ENCODE measurements at regions not wholly inside any gene's neighbourhood (a gene's known extent, or its start where the extent isn't known, plus 50 kb on each side); places are given as distances from the start of the nearest gene placed in this dataset.

DNA sequence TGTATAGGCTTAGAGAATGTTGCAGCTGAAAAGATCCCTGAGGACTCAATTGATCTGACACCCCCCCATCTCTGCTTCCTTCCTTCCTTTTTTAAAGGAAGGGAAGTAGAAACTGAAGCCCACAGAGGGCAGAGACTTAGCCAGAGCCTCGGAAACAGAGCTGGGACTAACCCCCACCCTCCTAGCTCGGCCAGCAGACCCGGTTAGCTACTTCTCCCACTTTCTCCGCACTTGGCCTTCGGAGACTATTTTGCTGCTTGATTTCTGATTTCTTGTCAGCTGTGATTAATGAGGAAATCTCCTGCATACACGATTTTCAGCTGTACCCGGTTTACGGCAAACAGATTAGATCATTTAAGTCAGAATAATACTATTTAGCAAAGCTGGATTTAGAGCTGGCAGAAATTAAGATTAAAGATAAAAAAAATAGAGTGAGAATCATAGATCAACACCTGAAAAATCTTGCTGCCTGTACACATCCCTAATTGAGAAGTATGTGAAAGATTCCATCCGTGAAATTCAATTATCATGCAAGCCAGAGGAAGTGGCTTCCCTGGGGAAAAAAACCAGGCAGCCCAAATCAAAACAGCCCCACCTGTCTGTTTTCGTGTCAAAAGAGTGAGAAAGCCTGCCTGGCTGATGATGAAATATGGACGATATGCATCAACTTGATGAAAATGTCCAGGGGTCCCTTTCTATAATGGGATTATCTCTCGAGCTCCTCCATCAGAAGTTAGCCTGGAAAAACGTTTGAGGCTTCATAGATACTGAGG lies 159.5 kb upstream of the SHB start:
- DNase-seq (ENCODE audit: low read depth in 2 of 2), result no peak

DNA sequence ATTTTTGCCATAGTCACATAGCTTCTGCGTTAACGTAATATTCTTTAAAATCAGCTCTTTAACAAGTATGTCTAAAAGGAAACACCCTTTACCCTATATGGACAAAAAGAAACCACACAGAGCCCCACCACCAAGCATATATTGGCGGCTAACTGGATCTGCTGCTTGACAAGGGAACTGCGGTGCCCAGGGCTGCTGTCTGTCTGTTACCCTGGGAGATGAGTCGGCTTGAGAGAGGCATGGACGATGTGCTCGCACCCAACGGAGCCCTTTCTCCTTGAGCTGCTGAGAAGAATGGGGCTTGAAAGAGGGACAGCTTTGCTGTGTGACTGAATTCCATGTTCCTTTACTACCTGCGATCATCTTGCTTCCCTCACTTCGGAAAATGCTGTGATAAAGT lies 158.6 kb upstream of the SHB start:
- DNase-seq (ENCODE audit: low read depth in 2 of 2), result no peak

DNA sequence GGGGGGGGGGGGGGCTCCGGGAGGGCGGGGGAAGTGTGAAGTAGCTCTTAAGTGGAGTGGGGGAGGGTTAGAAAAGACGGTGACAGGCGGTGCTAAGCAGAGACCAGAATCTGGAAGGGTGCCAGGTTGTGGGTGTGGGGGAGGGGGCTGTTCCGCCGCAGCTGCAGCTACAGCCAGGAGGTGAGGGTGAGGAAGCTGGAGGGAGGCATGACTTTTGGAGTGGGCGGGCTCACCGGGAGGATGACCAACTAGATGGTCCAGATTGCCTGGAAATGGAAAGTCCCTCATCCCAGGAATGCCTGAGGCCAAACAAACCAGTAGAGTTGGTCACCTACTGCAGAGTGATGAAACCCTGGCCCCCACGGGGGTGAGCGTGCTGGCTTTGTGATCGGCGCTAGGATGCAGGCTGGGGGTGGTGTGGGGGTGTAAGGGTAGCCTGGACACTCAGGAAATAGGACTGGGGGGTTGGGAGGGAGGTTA lies 158.1 kb upstream of the SHB start:
- DNase-seq (ENCODE audit: low read depth in 2 of 2), result peak; percentile 62 to 86

DNA sequence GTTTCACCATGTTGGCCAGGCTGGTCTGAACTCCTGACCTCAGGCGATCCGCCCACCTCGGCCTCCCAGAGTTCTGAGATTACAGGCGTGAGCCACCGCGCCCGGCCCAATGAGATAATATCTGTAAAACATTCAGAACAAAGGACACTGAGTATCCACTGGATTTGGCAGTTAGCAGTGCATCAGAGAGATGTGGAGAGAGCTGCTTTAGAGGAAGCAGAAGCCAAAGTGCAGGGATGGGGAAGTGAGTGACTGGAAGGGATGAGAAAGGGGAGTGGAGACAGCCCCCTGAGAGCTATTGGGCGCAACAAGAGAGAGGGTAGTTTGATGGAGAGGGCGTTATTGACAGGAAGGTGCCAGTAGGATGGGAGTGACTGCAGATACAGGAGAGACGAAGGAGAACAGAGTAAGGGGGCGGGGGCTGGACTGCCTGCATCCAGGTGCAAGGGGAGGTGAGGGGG lies 157.5 kb upstream of the SHB start:
- peak; percentile 18 to 40 for DNase-seq (ENCODE audit: low read depth in 2 of 2)

DNA sequence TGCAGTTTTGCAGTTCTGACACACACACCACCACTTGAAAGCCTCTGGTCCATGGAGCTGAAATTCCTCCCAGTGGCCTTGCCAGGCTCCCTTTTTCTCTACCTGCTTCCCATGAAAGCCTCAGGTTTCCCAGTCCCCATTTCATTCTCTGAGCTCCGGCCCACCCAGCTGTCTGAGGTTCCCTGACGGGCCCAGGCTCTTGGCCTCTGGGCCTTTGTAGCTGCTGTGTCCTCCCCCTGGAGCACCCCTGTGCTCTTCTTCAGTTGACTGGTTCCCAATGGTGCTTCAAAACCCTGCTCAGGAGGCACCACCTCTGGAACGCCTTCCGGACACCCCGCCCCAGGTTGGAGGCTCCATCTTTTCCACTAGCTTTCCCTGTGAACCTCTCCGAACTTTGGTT lies 155.9 kb upstream of the SHB start:
- DNase-seq (ENCODE audit: low read depth in 2 of 2), result no peak

DNA sequence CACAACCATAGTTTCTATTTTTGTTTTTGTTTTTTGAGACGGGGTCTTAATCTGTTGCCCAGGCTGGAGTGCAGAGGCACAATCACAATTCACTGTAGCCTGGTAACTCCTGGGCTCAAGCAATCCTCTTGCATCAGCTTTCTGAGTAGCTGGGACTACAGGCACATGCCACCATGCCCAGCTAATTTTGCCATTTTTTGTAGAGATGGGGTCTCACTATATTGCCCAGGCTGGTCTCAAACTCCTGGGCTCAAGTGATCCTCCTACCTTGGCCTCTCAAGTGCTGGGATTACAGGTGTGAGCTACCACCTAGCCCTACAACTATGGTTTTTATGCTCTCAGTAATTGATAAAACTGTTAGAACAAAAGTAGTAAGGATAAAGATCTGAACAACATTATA lies 147.5 kb upstream of the SHB start:
- no peak for DNase-seq (ENCODE audit: low read depth in 2 of 2)

DNA sequence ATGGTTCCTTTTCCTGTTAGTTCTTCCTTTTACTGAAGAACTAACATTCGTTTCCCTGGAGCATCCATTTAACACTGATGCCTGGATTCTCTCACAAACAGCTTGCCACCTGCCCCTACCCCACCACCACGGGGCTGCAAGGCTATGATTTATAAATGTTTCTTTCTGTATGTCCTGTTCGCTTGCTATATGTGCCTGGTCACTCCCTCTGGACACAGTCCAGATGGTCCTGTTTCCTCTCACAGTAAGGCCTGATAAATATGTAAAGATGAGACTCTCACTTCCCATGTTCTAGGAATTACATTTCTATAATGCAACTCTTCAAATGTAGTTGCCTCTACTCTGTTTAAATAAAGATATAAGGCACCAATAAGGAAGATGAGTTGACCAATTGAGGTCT lies 146.4 kb upstream of the SHB start:
- peak; percentile 5 to 7 for DNase-seq (ENCODE audit: low read depth in 2 of 2)

DNA sequence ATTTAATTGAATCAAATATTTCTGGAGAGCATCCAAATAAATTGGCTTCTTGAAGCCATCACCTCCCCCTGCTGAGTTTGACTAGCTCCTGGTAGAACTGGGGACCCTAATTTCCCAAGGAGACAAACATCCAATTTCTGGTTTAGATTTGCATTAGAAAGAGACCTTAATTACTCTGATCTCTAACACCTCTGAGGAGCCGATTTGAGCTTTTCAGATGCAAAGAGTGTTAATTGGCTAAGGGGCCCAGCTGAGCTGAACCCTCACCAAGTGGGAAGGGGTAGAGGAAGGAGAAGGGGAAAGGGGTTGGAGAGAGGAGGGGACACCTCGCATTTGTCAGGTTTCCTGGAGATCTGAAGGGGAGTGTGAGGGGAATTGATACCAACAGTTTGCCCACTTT lies 145.4 kb upstream of the SHB start:
- no peak for DNase-seq (ENCODE audit: low read depth in 2 of 2)

DNA sequence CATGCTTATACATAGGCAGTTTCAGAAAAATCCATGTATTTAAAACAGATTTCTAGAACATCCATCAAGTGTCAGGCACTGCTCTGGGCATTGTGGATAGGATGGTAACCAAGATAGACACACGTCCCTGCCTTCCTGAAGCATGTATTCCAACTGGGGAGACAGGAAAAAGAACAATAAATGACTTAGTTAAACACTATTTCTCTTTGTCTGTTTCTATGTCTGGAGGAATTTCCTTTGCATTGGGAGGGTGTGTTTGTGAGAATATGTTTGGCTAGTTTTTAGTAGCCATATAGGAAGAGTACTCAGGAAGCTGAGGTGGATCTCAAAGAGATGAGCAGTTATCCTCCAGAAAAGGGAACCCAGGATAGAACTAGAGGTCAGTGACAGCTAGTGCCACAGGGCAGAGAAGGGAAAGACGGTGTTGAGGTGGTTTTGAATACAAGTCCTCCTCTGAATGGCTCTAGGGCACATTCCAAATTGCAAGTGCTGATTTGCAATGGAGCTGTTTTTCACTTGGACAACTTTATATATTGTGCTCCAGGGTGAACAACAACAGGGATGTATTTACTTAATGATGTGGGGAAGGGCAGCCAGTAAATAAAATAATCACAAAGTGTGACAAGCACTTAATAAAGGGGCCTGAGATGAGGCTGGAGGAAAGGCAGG lies 144.7 kb upstream of the SHB start:
- peak in 1 of 2 donors; percentile 68 for DNase-seq (ENCODE audit: low read depth in 2 of 2)

DNA sequence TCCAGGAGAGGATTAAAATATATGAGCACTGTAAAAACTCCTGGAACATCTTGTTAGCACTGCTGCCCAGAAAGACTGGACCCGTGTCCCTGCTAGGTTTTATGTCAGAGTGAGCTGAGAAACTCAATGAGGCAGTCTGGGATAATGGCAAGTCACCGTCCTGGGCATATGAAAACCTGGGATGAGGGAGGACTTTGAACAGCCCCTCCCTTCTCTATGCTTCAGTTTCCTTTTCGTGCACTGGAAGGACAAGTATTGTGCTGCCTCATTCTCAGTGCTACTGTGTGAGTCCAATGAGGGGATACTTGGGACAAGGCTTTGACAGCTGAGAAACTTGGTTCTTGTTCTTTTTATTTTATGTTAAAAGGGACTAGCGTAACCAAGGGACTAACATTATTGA lies 143.0 kb upstream of the SHB start:
- peak in 1 of 2 donors; percentile 5 for DNase-seq (ENCODE audit: low read depth in 2 of 2)

DNA sequence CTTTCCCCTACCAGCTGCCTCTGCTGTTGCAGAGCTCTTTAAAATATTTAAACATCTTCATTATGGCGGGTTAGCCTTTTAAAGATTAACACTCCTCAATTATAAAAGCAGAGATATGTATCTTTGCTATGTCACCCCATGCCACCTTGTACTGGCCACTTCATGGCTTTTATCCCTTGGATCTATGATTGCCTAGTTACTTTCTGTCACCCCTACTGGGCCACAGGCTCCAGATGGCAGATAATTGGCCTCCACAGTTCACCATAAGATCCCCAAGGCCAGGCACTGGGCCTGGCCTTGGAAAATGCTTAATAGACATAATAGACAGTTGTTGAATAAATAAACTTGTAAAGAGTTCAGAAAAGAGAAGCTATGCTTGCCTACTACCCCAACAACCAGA lies 142.0 kb upstream of the SHB start:
- no peak for DNase-seq (ENCODE audit: low read depth in 2 of 2)

DNA sequence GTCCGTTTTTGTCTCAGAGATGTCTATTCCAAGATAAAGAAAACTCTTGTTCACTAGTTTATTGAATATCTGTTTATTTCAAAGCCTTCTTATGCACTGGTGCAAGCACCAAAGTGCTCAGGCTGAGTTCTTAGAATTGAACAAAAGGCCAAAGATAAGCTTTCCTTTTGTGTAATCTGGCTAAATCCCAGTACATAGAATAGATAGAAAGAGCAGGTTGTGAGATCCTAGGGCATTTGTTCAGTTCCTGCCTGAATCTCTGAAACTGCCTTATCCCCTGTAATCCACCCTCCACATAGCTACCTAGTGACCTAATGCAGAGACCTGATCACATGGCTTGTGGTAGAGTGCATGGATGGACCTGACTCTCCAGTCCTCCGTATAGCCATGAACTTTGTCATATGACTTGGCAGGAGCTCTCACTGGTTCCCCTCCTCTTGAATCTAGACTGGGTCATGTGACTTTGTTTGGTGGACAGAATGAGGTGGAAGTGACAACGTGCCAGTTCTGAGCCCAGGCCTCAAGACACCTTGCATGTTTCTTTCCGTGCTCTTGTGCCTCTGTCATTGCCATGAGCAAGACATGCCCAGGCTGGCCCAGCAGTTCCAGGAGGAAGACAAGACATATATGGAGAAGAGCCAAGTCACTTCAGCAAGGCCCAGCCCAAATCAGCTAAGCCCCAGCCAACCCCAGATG lies 139.3 kb upstream of the SHB start:
- DNase-seq (ENCODE audit: low read depth in 2 of 2), result no peak

DNA sequence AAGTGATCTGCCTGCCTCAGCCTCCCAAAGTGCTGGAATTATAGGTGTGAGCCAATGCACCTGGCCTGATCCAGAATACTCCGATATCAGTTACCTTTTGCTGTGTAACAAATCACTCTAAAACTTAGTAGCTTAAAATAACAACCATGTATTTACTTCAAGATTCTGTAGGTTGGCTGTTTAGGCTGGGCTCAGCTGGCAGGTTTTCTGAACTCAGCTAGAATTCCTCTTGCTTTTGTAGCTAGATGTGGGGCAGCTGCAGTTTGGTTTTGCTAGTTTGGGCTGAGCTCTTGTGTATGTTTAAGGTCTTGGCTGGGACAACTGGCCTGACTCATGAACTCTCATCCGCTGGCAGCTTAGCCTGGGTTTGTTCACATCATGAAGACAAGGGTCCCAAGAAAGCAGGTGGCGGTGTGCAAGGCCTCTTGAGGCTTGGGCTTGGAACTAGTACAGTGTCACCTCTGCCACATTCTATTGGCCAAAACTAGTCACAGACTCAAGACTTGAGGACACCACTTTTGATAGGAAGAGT lies 138.3 kb upstream of the SHB start:
- DNase-seq (ENCODE audit: low read depth in 2 of 2), result no peak

DNA sequence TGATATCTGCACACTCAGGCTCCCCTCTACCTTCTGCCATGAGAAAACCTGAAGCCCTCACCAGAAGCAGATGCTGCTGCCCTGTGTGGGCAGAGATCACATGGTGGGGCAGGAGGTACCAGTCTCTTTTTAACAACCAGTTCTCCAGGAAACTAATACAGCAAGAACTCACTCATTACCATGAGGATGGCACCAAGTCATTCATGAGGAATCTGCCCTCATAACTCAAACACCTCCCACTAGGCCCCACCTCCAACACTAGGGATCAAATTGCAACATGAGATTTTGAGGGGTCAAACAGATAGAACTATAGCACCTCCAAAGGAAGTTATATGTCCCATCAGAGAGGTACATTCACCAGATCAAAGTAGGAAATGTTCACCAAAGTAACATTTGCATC lies 136.3 kb upstream of the SHB start:
- DNase-seq (ENCODE audit: low read depth in 2 of 2), result no peak

DNA sequence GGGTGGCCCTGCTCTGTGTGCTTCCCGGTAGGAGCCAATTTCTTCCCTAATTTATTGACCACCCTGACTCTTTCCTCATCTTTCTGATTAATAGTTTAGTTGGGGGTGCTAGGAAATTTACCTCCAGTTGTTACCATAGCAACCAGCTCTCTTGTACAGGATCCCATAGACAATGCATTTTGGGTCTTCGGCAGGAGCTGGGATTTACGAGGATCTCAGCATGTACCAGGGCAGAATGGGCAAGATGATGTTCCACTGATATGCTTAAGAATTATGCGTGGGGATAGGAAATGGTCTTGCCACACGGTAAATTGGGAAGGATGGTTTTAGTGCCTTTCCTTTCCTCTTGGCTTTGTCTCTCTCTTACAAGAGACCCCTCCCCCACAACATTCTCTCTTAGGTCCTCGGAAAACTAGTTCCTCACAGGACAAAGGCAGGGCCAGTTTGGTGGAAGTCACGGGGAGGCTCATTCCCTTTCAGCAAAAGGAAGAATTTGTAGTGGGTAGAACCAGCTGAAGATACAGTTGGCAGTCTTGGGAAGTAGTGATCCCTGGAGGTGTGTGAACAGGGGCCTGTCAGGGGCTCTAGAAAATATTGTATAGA lies 133.4 kb upstream of the SHB start:
- no peak for DNase-seq (ENCODE audit: low read depth in 2 of 2)

DNA sequence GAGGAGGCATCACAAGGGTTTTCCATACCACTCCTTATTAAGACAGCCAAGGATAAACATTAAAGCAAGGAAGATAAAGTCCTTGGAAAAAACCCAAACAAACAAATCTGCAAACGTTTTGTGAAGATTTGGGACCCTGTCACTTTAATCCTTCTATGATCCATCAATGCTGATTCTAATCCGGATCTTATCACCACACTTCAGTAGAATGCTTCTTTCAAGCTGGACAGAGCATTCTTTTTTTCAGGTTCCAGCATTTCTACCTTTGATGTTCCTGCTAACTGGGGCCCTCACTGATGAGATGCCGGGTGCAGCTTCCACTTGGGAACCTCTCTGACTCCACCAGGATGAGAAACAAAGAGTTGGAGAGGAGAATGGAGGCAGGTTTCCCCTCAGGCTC lies 132.8 kb upstream of the SHB start:
- no peak for DNase-seq (ENCODE audit: low read depth in 2 of 2)

DNA sequence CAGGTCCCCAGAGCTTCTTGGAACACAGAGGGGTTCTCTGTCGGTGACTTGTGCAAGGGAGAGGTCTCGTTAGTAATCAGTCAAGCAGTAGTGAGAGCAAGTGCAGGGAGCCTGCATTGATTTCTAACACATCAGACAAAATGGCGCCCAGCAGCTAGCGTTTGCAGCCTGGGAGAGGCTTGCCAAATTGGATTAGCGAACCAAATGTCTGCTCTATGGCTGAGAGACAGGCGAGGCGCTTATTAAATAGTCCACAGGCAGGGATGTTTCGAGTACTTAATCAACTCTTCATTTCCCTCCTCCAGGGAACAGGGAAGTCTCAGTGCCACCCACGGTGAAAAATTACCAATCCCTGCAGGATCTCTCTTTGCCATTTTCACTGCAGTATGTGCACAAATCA lies 131.4 kb upstream of the SHB start:
- DNase-seq (ENCODE audit: low read depth in 2 of 2), result no peak

DNA sequence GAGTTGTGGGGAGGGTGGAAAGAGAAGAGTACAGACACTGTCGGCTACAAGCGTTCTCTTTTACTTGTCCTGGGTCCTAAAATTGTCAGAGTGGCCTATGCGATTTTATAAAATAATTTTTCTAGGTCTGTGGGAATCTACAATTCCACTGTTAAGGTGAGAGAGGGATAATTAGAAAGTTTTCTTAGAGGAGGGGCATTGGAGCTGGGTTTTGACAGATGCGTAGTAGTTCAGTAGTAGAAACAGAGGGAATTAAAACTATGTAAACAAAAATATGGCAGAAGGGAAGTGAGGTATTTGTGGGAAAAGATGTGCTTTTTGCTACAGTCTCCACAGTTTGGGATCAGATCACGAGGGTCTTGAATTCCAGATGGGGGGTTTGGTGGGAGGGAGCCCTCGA lies 129.1 kb upstream of the SHB start:
- DNase-seq (ENCODE audit: low read depth in 2 of 2), result no peak

DNA sequence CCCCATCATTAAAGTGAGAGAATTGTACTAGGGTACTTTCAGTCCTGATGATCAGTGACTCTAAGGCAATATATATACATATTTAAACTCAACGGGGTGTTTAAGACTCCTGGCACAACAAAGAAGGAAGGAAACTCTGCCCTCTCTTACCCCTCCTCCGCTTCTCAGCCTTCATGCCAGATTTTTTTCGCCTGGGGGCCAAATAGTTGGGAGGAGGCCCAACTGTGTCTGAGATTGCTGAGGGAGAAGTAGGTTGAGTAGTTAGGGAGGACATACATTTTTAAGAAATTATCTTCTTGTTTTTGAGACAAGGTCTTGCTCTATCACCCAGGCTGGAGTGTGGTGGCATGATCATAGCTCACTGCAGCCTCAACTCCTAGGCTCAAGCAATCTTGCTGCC lies 127.7 kb upstream of the SHB start:
- no peak for DNase-seq (ENCODE audit: low read depth in 2 of 2)

DNA sequence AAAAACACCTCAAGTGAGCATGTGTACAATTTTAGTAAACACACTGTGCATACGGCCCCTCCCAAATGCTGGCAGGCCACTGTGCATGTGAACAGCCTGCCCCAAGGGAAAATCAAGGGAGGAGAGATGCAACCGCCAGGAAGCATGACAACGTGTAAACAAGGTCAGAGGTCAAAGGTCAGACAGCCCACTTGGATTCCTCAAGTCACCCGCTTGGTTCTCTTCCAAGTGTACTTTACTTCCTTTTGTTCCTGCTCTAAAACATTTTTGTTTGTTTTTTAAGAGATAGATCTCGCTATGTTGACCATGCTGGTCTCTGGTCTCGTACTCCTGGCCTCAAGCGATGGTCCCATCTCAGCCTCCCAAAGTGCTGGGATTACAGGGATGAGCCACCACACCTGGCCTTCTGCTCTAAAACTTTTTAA lies 126.7 kb upstream of the SHB start:
- no peak for DNase-seq (ENCODE audit: low read depth in 2 of 2)

DNA sequence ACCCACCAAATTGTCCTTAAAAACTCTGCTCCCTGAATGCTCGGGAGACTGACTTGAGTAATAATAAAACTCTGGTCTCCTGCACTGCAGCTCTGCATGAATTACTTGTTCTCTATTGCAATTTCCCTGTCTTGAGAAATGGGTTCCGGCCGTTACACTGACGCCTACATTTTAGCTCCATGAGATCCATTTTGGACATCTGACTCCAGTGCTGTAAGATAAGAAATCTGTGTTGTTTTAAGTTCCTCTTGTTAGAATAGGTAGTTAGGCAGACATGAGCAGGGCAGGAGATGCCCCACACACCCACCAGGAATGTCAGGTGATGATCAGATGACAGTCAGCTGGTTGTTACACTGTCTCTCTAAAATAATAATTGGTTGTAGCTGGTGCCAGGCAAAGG lies 125.8 kb upstream of the SHB start:
- no peak for DNase-seq (ENCODE audit: low read depth in 2 of 2)

DNA sequence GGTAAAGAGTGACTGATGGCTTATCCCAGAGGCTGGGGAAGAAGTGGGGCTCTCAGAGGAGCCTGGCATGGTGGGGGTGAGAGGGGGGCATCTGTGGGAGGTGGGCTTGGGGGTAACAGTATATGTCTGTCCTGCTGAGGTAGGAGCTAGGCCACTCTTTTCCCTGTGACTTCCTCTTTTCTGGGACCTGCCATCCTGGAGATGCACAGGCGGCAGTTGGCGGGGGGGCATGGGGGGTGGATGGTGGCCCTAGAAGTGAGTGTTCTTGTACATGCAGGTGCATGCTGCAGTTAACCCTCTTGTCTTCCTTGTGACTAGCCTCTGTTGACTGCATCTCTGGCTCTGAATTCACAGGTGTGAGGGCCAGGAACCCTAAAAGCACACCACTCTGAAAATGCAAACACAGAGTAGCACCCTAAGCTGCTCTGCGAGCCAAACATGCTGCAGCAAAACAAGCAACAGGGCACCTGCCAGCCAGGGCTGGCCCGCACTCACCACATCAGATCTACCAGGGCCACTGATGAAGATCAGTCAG lies 123.8 kb upstream of the SHB start:
- DNase-seq (ENCODE audit: low read depth in 2 of 2), result no peak

All from lung microvascular endothelial cell (primary cell).